ENCODE measurements at regions not wholly inside any gene's neighbourhood (a gene's known extent, or its start where the extent isn't known, plus 50 kb on each side); places are given as distances from the start of the nearest gene placed in this dataset.
"Not testable (repeated sequence)": the region's sequence is repeated elsewhere in the genome, so short reads cannot be mapped to it uniquely, and the experiment has no call there.

DNA sequence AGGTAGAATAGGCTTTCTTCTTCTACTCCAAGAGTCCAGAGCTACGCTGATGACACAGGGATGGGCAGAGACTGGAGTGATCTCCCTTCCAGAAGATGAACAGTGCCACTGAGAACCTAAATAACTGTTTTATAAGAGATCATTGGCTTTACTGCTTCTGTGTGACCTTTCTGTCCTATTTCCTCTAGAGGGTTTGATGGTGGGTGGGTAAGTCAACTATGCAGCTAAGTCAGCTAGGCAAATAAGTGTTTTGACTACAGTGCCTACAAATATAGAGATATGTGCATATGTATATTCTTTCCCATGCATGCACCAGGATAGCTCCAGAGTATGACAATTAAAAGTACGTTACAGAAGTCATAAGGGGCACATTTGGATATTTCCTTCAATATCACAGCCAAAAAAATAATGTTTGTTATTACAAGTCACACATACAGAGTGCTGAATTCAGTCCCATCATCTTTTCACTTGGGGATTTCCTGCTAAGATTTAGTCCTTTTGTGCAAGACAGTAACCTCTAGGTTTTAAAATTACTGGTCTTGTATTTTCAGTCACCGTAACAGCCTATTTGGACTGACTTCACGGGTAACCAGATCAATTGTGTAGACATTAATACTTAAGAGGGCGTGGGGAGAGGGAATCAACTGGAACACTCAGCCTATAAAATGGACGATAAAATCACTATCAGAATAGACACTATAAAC lies 412.6 kb upstream of the SOX5 start:
- Mint-ChIP-seq H3K4me1 (no peaks in the 10 kb centered on the region), H3K9me3 (peaks cover 0 to 4% (median 0%) of the 10 kb centered on the region in 6 donors), H3K36me3 (no peaks in the 10 kb centered on the region), H3K27me3 (ENCODE audit: low read depth in 3 of 3) (peaks cover 0 to 2% (median 0%) of the 10 kb centered on the region in 3 donors), H3K27ac (no peak overlapping the region), H3K4me3 (no peak overlapping the region)
- no peak for DNase-seq

DNA sequence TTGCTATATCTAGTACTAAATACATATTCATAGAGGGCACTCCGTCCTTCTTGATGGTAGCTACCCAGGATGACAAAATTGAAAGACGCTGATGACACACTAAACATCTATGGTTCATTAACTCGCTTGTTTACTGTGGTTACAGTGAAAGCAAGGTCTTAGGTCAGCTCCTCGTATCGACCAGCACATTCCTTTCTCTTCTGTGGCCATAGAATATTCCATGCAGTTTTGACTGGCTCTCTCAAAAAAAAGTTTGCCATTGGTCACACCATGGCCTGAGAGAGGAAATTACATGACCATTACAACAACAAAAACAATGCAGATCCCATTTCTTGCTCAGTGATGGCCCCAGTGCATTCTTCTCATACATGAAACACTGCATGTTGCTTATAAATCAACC lies 411.4 kb upstream of the SOX5 start:
- DNase-seq: no peak
- Mint-ChIP-seq H3K4me1 (no peaks in the 10 kb centered on the region), H3K4me3 (no peak overlapping the region), H3K27ac (no peak overlapping the region), H3K27me3 (ENCODE audit: low read depth in 3 of 3) (peaks cover 0 to 2% (median 0%) of the 10 kb centered on the region in 3 donors), H3K36me3 (no peaks in the 10 kb centered on the region), H3K9me3 (peaks cover 0 to 5% (median 0%) of the 10 kb centered on the region in 6 donors)

DNA sequence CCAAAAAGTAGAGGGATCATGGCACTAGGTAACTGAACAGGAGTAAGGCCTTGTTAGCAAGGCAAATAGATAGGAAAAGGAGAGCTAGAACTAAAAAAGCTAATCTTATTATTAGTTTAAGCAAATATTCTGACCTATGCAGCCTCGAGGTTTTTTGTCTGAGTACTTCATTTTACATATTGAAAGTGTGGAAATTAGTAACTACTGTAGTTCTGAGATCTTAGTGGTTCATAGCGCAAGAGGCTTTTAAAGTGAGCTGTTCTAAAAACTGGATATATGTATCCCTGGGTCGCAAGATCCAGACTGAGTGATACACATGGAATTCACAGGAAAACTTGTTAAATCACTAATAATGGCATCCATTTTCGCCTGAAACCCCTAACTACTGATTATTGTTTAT lies 411.0 kb upstream of the SOX5 start:
- H3K27ac Mint-ChIP-seq: no peak overlapping the region
- peaks cover 0 to 5% (median 0%) of the 10 kb centered on the region in 6 donors for H3K9me3 Mint-ChIP-seq
- DNase-seq: no peak
- no peak overlapping the region for H3K4me3 Mint-ChIP-seq
- H3K4me1 Mint-ChIP-seq: no peaks in the 10 kb centered on the region
- H3K27me3 Mint-ChIP-seq (ENCODE audit: low read depth in 3 of 3): peaks cover 0 to 2% (median 0%) of the 10 kb centered on the region in 3 donors
- no peaks in the 10 kb centered on the region for H3K36me3 Mint-ChIP-seq

DNA sequence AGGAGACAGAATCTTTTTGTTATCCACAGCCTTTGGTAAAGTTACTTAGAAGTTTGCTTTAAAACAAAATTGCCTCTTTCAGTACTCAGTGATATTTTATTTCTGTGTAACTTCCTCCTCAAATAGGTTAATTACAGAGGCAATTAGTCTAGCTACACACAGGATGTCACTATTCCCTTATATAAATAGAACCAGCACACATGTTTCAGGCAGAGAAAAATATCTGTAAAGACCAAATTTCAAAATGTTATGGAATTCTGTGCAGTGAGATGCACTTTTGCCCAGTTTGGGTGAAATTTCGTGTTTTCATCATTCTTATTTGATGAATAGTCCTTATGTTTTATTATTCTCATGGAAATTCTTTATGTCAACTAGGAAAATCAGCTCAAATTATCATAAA lies 410.6 kb upstream of the SOX5 start:
- DNase-seq: no peak
- H3K4me3 Mint-ChIP-seq: no peak overlapping the region
- H3K27ac Mint-ChIP-seq: no peak overlapping the region
- no peaks in the 10 kb centered on the region for H3K36me3 Mint-ChIP-seq
- peaks cover 0 to 2% (median 0%) of the 10 kb centered on the region in 3 donors for H3K27me3 Mint-ChIP-seq (ENCODE audit: low read depth in 3 of 3)
- H3K4me1 Mint-ChIP-seq: no peaks in the 10 kb centered on the region
- peaks cover 0 to 5% (median 0%) of the 10 kb centered on the region in 6 donors for H3K9me3 Mint-ChIP-seq

DNA sequence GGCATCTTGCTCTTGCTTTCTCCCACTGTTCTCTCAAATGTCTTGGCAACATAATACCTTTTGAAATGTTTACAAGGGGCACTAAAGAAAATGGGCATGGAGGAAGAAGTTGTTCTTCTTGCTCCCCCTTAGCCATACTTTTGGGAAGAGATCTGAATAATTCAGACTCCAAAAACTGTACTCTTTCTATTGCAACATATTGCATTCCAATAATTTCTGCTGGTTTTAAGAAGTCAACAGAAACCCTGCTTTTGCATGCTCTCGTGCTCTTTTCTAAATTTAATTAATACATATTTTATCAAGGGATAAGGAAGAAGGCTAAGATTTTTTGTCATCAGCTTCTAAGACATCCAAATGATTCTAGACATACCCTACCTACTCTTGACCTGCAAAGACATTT lies 409.9 kb upstream of the SOX5 start:
- Mint-ChIP-seq H3K4me3 (no peak overlapping the region), H3K27ac (no peak overlapping the region), H3K9me3 (peaks cover 0 to 5% (median 0%) of the 10 kb centered on the region in 6 donors), H3K36me3 (no peaks in the 10 kb centered on the region), H3K4me1 (no peaks in the 10 kb centered on the region), H3K27me3 (ENCODE audit: low read depth in 3 of 3) (peaks cover 0 to 2% (median 0%) of the 10 kb centered on the region in 3 donors)
- no peak for DNase-seq

DNA sequence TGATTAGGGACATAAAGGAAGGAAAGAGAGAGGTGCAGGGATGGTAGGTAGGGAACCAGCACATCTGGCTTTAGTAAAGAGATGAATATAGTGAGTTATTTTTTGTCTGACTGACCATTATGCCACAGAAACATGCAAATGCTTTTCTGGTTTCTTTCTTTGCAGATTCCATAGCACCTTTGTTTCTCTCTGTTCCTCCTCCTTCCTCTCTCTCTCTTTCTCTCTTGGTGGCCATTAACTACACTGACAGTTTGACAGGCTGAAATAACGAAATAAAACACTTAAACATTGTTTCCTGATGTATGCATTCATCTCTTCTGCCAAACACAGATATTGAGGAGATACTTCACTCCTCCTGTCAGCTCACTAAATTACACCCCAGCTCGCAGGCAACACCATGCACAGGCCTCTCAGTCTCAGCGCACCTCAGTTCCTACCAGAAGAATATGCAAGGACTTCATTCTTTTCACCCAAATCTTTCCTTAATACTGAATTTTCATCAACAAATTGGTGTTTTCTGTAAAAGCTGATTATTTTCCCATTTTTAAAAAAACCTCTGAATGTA lies 406.9 kb upstream of the SOX5 start:
- no peak overlapping the region for H3K27ac Mint-ChIP-seq
- no peaks in the 10 kb centered on the region for H3K4me1 Mint-ChIP-seq
- H3K27me3 Mint-ChIP-seq (ENCODE audit: low read depth in 3 of 3): peaks cover 0 to 2% (median 0%) of the 10 kb centered on the region in 3 donors
- peaks cover 0 to 5% (median 0%) of the 10 kb centered on the region in 6 donors for H3K9me3 Mint-ChIP-seq
- no peak for DNase-seq
- no peaks in the 10 kb centered on the region for H3K36me3 Mint-ChIP-seq
- no peak overlapping the region for H3K4me3 Mint-ChIP-seq

DNA sequence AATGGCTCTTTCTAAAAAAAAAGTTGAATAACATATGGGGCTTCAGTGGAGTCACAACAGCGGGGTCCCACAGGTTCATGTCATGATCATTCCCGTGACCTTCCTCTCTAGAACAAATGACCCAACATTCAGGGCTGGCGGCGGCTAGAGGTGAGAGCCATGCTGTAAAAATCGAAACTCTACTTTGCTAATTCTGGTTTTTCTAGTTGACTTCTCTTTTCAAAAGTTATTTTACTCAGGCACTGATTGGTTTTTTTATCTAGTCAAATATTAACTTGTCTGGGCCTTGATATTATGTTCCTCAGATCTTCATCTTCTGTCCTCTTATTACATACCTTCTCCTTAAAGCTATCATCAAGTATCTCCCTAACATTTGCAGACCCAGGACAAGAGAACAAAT lies 402.9 kb upstream of the SOX5 start:
- no peak overlapping the region for H3K4me3 Mint-ChIP-seq
- peaks cover 0 to 2% (median 0%) of the 10 kb centered on the region in 3 donors for H3K27me3 Mint-ChIP-seq (ENCODE audit: low read depth in 3 of 3)
- H3K36me3 Mint-ChIP-seq: peaks cover 0 to 3% (median 0%) of the 10 kb centered on the region in 3 donors
- H3K9me3 Mint-ChIP-seq: peaks cover 0 to 6% (median 0%) of the 10 kb centered on the region in 6 donors
- H3K27ac Mint-ChIP-seq: no peak overlapping the region
- H3K4me1 Mint-ChIP-seq: no peaks in the 10 kb centered on the region
- DNase-seq: no peak

DNA sequence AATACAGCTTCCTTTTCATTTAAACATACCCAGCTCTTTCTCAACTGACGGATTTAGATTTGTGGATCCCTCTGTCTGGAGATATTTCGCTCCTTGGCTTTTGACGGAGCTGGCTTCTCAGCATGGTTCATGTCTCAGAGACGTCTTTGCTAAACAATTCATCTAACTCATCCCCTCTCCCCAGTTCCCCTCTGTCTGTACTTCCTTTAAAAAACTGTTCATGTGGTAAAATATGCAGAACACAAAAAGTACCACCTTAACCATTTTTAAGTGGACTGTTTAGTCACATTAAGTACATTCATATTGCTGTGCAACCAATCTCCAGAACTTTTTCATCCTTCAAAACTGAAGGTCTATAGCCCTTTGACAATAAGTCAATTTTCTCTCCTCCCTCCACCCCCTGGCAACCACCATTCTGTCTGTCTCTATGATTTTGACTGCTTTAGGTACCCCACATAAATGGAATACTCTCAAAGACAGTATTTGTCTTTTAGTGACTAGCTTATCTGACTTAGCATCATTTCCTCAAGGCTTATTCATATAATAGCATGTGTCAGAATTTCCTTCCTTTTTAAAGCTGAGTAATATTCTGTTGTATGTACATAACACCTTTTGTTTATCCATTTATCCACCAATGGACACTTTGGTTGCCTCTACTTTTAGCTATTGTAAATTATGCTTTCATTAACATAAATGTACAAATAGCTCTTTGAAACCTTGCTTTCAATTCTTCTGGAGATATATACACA lies 399.8 kb upstream of the SOX5 start:
- H3K36me3 Mint-ChIP-seq: peaks cover 0 to 3% (median 0%) of the 10 kb centered on the region in 3 donors
- peaks cover 0 to 4% (median 0%) of the 10 kb centered on the region in 6 donors for H3K9me3 Mint-ChIP-seq
- no peaks in the 10 kb centered on the region for H3K4me1 Mint-ChIP-seq
- H3K27me3 Mint-ChIP-seq (ENCODE audit: low read depth in 3 of 3): peaks cover 0 to 2% (median 0%) of the 10 kb centered on the region in 3 donors
- H3K27ac Mint-ChIP-seq: no peak overlapping the region
- no peak overlapping the region for H3K4me3 Mint-ChIP-seq
- no peak for DNase-seq

DNA sequence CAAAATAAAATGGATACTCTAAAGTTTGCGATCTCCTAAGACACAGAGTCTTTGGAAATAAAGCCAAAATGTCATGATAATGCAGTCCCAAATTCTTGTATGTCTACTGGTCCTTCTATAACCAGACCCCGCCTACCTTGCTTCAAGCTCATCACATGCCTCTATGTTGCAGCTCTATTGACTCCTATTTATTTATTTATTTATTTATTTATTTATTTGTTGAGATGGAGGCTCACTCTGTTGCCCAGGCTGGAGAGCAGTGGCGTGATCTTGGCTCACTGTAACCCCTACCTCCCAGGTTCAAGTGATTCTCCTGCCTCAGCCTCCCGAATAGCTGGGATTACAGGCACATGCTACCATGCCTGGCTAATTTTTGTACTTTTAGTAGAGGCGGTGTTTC lies 398.7 kb upstream of the SOX5 start:
- H3K27me3 Mint-ChIP-seq (ENCODE audit: low read depth in 3 of 3); DNase-seq; H3K36me3 Mint-ChIP-seq; H3K4me1 Mint-ChIP-seq; H3K9me3 Mint-ChIP-seq; H3K4me3 Mint-ChIP-seq; H3K27ac Mint-ChIP-seq: not testable (repeated sequence)

DNA sequence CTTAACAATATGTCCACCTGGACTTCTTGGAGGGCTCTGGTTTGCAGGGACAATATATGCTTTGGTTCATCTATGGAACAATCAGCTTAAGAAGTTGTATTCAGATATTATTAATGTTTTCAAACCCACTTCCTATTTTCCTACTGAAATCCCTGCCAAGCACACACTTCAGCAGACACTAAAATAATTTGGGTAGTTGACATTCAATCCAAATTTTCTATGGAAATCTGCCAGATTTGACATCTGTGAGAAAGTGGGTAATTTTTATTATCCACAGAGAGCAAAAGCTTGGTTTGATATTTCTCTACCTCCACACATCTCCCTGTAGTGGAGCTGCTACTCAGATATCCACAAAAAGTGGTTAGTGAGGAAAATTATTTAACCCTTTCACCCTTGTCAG lies 378.8 kb upstream of the SOX5 start:
- H3K9me3 Mint-ChIP-seq: peaks cover 0 to 7% (median 0%) of the 10 kb centered on the region in 6 donors
- H3K36me3 Mint-ChIP-seq: no peaks in the 10 kb centered on the region

DNA sequence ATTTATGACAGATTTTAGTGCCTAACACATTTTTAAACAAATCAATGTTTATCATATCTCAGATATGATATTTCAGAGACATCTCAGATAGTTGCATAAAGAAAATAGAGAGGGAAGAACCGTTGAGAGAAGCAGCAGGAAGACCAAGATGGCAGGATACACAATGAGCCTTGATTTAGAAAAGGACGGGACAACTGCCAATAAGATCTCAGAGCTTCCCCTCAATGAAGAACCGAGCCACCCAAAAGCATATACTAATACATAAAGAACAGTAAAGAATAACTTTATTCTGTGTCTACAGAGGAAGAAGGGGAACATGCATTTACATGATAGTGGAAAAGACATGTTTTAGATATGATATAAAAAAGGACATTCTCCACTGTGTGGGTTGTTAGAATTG lies 375.9 kb upstream of the SOX5 start:
- H3K9me3 Mint-ChIP-seq: peaks cover 0 to 2% (median 0%) of the 10 kb centered on the region in 6 donors
- DNase-seq: no peak
- no peak overlapping the region for H3K4me3 Mint-ChIP-seq
- no peak overlapping the region for H3K27ac Mint-ChIP-seq
- peaks cover 2 to 4% (median 3%) of the 10 kb centered on the region in 3 donors for H3K27me3 Mint-ChIP-seq (ENCODE audit: low read depth in 3 of 3)
- no peaks in the 10 kb centered on the region for H3K36me3 Mint-ChIP-seq
- no peaks in the 10 kb centered on the region for H3K4me1 Mint-ChIP-seq

More for the DNA sequence above, 378.8 kb upstream of the SOX5 start:
- no peak overlapping the region for H3K4me3 Mint-ChIP-seq
- no peaks in the 10 kb centered on the region for H3K4me1 Mint-ChIP-seq
- H3K27me3 Mint-ChIP-seq (ENCODE audit: low read depth in 3 of 3): peaks cover 2 to 4% (median 3%) of the 10 kb centered on the region in 3 donors
- no peak for DNase-seq
- H3K27ac Mint-ChIP-seq: no peak overlapping the region

DNA sequence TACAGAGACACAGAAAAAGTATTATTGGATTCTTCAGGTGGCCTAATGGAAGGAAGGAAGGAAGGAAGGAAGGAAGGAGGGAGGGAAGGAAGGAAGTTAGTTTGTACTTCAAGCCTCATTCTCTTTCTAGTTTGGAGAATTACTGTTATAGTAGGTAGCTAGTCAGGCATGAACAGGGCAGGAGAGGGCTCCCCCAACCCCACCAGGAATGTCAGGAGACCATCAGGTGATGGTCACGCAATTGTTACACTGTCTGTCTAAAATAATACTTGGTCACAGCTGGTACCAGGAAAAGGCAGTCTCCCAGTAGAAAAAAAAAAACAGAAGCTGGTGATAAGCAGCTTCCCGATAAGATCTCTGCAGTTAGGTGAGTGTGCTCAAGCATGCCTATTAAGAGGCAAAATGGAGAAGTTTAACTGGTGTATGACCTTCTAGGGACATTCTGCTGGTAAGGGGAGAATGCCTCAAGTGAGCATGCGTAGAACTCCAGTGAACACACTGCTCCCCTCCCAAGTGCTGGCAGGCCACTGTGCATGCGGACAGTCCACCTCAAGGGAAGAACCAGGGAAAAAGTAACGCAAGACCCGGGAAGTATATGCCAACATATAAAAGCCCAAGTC lies 358.4 kb upstream of the SOX5 start:
- no peak for DNase-seq
- Mint-ChIP-seq H3K36me3 (no peaks in the 10 kb centered on the region), H3K27me3 (ENCODE audit: low read depth in 3 of 3) (peaks cover 0 to 4% (median 0%) of the 10 kb centered on the region in 3 donors), H3K4me1 (no peaks in the 10 kb centered on the region), H3K27ac (no peak overlapping the region), H3K4me3 (no peak overlapping the region), H3K9me3 (peaks cover 0 to 2% (median under 1%) of the 10 kb centered on the region in 6 donors)

DNA sequence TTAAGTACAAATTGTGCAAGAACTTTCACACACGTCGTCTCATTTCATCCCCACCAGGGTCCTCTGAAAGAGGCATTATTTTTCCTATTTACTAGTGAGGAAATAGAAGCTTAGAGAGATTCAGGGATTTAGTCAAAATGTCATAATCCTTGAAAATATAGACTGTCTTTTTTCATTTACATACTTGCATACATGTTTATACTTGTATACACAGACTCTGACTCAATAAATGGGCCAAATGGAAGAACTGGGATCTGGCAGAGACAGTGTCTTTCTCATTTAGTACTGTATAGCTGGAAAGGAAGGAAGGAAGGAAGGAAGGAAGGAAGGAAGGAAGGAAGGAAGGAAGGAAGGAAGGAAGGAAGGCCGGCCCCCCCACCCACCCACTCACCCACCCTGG lies 357.7 kb upstream of the SOX5 start:
- Mint-ChIP-seq H3K9me3 (peaks cover 0 to 4% (median 1%) of the 10 kb centered on the region in 6 donors), H3K4me1 (no peaks in the 10 kb centered on the region), H3K36me3 (no peaks in the 10 kb centered on the region), H3K4me3 (no peak overlapping the region), H3K27ac (no peak overlapping the region), H3K27me3 (ENCODE audit: low read depth in 3 of 3) (peaks cover 0 to 5% (median 0%) of the 10 kb centered on the region in 3 donors)
- no peak for DNase-seq

DNA sequence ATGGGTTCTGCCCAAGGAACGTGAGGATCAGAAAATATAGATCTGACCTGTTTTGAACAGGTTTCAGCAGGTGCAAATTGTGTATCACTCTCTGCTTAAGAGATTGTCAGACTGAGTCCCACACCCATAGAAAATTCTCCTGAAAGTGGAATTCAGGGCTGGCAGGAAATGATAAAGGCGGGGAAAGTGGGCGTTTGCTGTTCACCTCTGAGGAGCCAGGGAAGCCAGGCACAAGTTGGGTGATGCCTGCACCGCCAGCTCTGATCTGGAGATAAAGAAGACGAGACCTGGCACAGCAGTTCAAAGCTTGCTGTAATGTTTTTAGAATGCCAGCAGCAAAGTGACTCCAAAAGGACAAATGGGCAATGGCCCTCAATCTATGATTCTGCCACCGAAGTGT lies 356.5 kb upstream of the SOX5 start:
- no peak overlapping the region for H3K4me3 Mint-ChIP-seq
- no peak overlapping the region for H3K27ac Mint-ChIP-seq
- no peaks in the 10 kb centered on the region for H3K4me1 Mint-ChIP-seq
- DNase-seq: no peak
- H3K9me3 Mint-ChIP-seq: peaks cover 0 to 4% (median 1%) of the 10 kb centered on the region in 6 donors
- H3K36me3 Mint-ChIP-seq: no peaks in the 10 kb centered on the region
- H3K27me3 Mint-ChIP-seq (ENCODE audit: low read depth in 3 of 3): peaks cover 0 to 5% (median 0%) of the 10 kb centered on the region in 3 donors

All from immature natural killer cell (primary cell).